H1 (cell line): ENCODE measurements at regions not wholly inside any gene's neighbourhood (a gene's known extent, or its start where the extent isn't known, plus 50 kb on each side); places are given as distances from the start of the nearest gene placed in this dataset.

Experiments
- ATF3 ChIP-seq: IDR thresholded peaks from 2 replicates; pipeline ENCODE4 v1.6.1; 2011; ENCODE audit warnings: low read depth, mild to moderate bottlenecking, low read length; ENCODE audit not compliant: insufficient read depth
- BACH1 ChIP-seq: IDR thresholded peaks from 2 replicates; pipeline ENCODE4 v1.6.1; 2012; ENCODE audit warnings: low read length, improper control_type of control experiment
- KDM4A ChIP-seq: IDR thresholded peaks from one replicate; pipeline ENCODE4 v1.7.1; 2012; ENCODE audit warnings: low read depth, mild to moderate bottlenecking, moderate library complexity, low read length, inconsistent platforms; ENCODE audit not compliant: severe bottlenecking
- MAFK ChIP-seq: IDR thresholded peaks from 2 replicates; pipeline ENCODE4 v1.6.1; 2012; ENCODE audit warnings: low read depth, mild to moderate bottlenecking, improper control_type of control experiment, low read length
- RAD21 ChIP-seq, 2 experiments: IDR thresholded peaks in 1 of 2; conservative IDR thresholded peaks in 1 of 2; 2 replicates each; pipeline ENCODE4 v1.6.1; 2011; ENCODE audit warnings: low read depth in 2 of 2, low read length in 2 of 2, improper control_type of control experiment in 1 of 2, inconsistent platforms in 1 of 2, mild to moderate bottlenecking in 1 of 2, moderate library complexity in 1 of 2

- no peak for TF ChIP-seq RAD21 (IDR thresholded peaks at IDR 0.05 in 1 of 2, conservative IDR thresholded peaks at IDR 0.05 in 1 of 2; ENCODE audit: low read depth in 2 of 2, low read length in 2 of 2)
- no peak for TF ChIP-seq ATF3
- no peak for TF ChIP-seq BACH1
- no peak for TF ChIP-seq KDM4A
- no peak for TF ChIP-seq MAFK
These were observed 267.5 kb downstream of the FAT4 start (continued) for GRCh38 chr4:125582302-125582701.
